HG03354 (cell line): ENCODE measurements at regions not wholly inside any gene's neighbourhood (a gene's known extent, or its start where the extent isn't known, plus 50 kb on each side); places are given as distances from the start of the nearest gene placed in this dataset.
A peak's percentile ranks its signal among the peaks of the same experiment; 100 is the strongest.

Source experiments
- ATAC-seq: cut with Tn5 transposase; IDR thresholded peaks from one replicate; pipeline ENCODE4 v1.9.1; 2021; ENCODE audit warnings: mild to moderate bottlenecking; ENCODE audit not compliant: unreplicated experiment, poor library complexity, severe bottlenecking

GRCh38 chr4:181959121-181959520, 284.1 kb upstream of the TENM3 start:
- no peak for ATAC-seq

- ATAC-seq = no peak
Measured at GRCh38 chr4:181960384-181960783, 282.8 kb upstream of the TENM3 start.

GRCh38 chr4:181962321-181962720, 280.9 kb upstream of the TENM3 start:
- no peak for ATAC-seq

GRCh38 chr4:181964731-181965130, 278.5 kb upstream of the TENM3 start:
- no peak for ATAC-seq

- no peak for ATAC-seq
Measured at GRCh38 chr4:181966104-181966551, 277.1 kb upstream of the TENM3 start.

- no peak for ATAC-seq
Measured at GRCh38 chr4:181967401-181967800, 275.8 kb upstream of the TENM3 start.

GRCh38 chr4:181968371-181968770, 274.8 kb upstream of the TENM3 start:
- ATAC-seq = no peak

GRCh38 chr4:181969151-181969550, 274.1 kb upstream of the TENM3 start:
- ATAC-seq = no peak

GRCh38 chr4:181970366-181970765, 272.8 kb upstream of the TENM3 start:
- no peak for ATAC-seq

GRCh38 chr4:181971411-181971810, 271.8 kb upstream of the TENM3 start:
- ATAC-seq = peak; percentile 87

GRCh38 chr4:181971973-181972372, 271.2 kb upstream of the TENM3 start:
- ATAC-seq = no peak

- no peak for ATAC-seq
Measured at GRCh38 chr4:181976764-181977163, 266.4 kb upstream of the TENM3 start.

- no peak for ATAC-seq
Measured at GRCh38 chr4:181982437-181982836, 260.8 kb upstream of the TENM3 start.

GRCh38 chr4:181982856-181983255, 260.3 kb upstream of the TENM3 start:
- no peak for ATAC-seq

- ATAC-seq = no peak
Measured at GRCh38 chr4:181987392-181987791, 255.8 kb upstream of the TENM3 start.

- no peak for ATAC-seq
Measured at GRCh38 chr4:181989071-181989470, 254.1 kb upstream of the TENM3 start.

GRCh38 chr4:181991369-181992108, 251.7 kb upstream of the TENM3 start:
- ATAC-seq = no peak

- no peak for ATAC-seq
Measured at GRCh38 chr4:181998398-181999295, 244.6 kb upstream of the TENM3 start.

GRCh38 chr4:182000077-182000476, 243.1 kb upstream of the TENM3 start:
- no peak for ATAC-seq

- no peak for ATAC-seq
Measured at GRCh38 chr4:182010876-182011275, 232.3 kb upstream of the TENM3 start.

GRCh38 chr4:182014164-182014563, 229.0 kb upstream of the TENM3 start:
- ATAC-seq = no peak
